Spinal cord (tissue), 9 donors: ENCODE measurements at regions not wholly inside any gene's neighbourhood (a gene's known extent, or its start where the extent isn't known, plus 50 kb on each side); places are given as distances from the start of the nearest gene placed in this dataset.

Source experiments
- DNase-seq, 6 donors: peaks; one replicate each; pipeline versions ENCODE4 v3.0.0 to v3.0.0-alpha.2; 2013 to 2015; ENCODE audit warnings: low spot score in 6 of 6, low read depth in 4 of 6
- H3K27ac ChIP-seq: one replicate; pipeline ENCODE4 v1.5.1; 2013; ENCODE audit warnings: low read depth, low read length, control low read depth
- H3K27me3 ChIP-seq: one replicate; pipeline ENCODE4 v1.6.1; 2013; ENCODE audit warnings: low read length; ENCODE audit not compliant: control insufficient read depth, insufficient read depth
- H3K36me3 ChIP-seq: one replicate; pipeline ENCODE4 v1.6.1; 2013; ENCODE audit warnings: low read length; ENCODE audit not compliant: control insufficient read depth, insufficient read depth
- H3K4me1 ChIP-seq: one replicate; pipeline ENCODE4 v1.6.1; 2013; ENCODE audit warnings: low read length; ENCODE audit not compliant: control insufficient read depth, insufficient read depth
- H3K4me3 ChIP-seq: one replicate; pipeline ENCODE4 v1.5.1; 2013; ENCODE audit warnings: low read depth, low read length, control low read depth
- H3K9me3 ChIP-seq: one replicate; pipeline ENCODE4 v1.6.1; 2013; ENCODE audit warnings: low read length; ENCODE audit not compliant: control insufficient read depth, insufficient read depth
- WGBS: methylation state at CpG from one replicate; pipeline ENCODE4 v1.1.5; 2013; ENCODE audit warnings: missing lambda C conversion rate; ENCODE audit not compliant: insufficient coverage; 5-methylcytosine and 5-hydroxymethylcytosine counted together
- donor health status: healthy.

DNA sequence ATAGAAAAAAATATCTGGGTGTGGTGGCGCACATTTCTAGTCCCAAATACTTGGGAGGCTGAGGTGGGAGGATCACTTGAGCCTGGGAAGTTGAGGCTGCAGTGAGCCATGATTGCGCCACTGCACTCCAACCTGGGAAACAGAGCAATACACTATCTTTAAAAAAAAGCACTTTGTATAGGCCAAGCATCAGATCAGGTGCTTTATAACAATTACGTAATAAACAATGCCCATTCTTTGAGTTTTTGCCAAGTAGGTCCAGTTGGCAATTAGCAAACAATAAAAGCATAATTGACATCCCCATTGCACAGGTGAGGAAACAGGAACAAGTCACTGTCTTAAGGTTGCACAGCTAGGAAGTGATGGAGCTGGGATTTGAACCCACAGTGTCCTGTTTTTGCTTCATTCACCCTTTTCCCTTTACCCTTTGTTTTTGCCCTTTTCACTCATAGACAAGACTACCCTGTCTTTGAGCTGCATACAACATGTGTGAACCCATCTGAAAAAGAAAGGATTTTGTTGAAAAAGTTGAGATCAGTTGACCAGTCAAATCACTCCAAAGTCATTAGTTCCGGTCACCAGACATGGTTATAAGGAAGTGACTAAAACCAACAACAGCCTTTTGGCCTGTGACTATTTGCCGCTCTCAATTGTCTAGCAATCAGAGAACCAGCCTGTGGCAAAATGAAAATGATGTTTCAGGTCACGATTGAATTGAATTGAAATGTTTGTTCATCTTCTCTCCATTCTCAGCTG lies 303.6 kb downstream of the TFAP2C start:
- Histone ChIP-seq H3K27me3 (peaks cover 32% of the 10 kb centered on the region), H3K36me3 (no peaks in the 10 kb centered on the region), H3K27ac (no peak overlapping the region), H3K4me3 (no peak overlapping the region), H3K4me1 (no peaks in the 10 kb centered on the region), H3K9me3 (no peaks in the 10 kb centered on the region)
- no peak for DNase-seq
- WGBS: no CpG with 5 or more reads among the region's 6 CpGs

GRCh38 chr20:56933331-56933698 lies 304.2 kb downstream of the TFAP2C start:
- Histone ChIP-seq H3K9me3 (no peaks in the 10 kb centered on the region), H3K36me3 (no peaks in the 10 kb centered on the region), H3K4me1 (no peaks in the 10 kb centered on the region), H3K4me3 (no peak overlapping the region), H3K27ac (no peak overlapping the region), H3K27me3 (peaks cover 27% of the 10 kb centered on the region)
- no peak for DNase-seq
- WGBS: no CpG with 5 or more reads among the region's 3 CpGs

GRCh38 chr20:56934888-56935287 lies 305.8 kb downstream of the TFAP2C start:
- H3K27me3 ChIP-seq: peaks cover 22% of the 10 kb centered on the region
- no peaks in the 10 kb centered on the region for H3K9me3 ChIP-seq
- no peaks in the 10 kb centered on the region for H3K4me1 ChIP-seq
- H3K4me3 ChIP-seq: no peak overlapping the region
- no peak overlapping the region for H3K27ac ChIP-seq
- no peaks in the 10 kb centered on the region for H3K36me3 ChIP-seq
- peak in 2 of 6 donors; percentile 28 to 44 for DNase-seq
- whole genome bisulfite sequencing: 46% methylated on average over 4 of the region's 6 CpGs

DNA sequence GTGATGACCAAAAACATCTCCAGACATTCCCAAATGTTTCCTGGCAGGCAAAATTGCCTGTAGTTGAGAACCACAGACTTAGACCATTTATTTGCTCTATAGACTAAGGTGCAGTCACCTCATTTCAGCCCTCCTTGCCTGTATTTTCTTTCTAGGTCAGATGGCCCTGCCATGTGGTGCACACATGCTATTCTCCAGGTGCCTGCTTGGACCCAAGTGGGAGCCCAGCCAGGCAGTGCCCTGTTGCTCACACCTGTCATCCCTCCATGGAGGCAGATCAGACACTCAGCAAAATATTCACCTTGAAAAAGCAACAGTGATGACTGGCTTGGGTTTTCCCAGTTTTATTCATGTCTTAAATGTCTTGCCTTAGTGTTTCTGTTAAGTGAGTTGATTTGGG lies 311.4 kb downstream of the TFAP2C start:
- H3K36me3 ChIP-seq: no peaks in the 10 kb centered on the region
- no peak overlapping the region for H3K4me3 ChIP-seq
- H3K27me3 ChIP-seq: peaks cover 21% of the 10 kb centered on the region
- H3K9me3 ChIP-seq: no peaks in the 10 kb centered on the region
- H3K27ac ChIP-seq: no peak overlapping the region
- DNase-seq: no peak
- H3K4me1 ChIP-seq: peaks cover 2% of the 10 kb centered on the region

DNA sequence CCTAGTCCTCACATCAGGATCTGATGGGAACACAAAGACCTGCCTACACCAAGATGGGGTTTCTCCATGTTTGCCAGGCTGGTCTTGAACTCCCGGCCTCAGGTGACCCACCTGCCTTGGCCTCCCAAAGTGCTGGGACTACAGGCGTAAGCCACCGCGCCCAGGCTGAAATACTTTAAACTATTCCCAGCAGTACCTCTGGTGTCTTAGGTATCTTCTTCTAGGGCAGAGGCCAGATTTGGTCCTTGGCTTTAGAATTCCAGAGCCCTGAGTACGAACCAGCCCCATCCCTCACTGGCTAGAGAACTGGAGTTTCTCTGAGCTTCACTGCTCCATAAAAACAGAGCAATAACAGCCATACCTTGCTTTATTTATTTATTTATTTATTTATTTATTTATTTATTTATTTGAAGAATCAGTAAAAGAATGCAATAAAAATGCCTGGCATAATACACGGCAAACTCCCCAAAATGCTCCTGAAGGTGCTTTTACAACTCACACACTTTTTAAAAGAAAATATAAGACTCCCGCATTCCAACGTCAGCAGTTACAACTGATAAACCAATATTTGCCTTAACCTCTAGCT lies 312.1 kb downstream of the TFAP2C start:
- Histone ChIP-seq H3K27me3 (peaks cover 23% of the 10 kb centered on the region), H3K9me3 (no peaks in the 10 kb centered on the region), H3K36me3 (no peaks in the 10 kb centered on the region), H3K4me3 (no peak overlapping the region), H3K27ac (no peak overlapping the region), H3K4me1 (peaks cover 2% of the 10 kb centered on the region)
- WGBS: 90% methylated on average over 5 of the region's 8 CpGs
- DNase-seq: no peak

DNA sequence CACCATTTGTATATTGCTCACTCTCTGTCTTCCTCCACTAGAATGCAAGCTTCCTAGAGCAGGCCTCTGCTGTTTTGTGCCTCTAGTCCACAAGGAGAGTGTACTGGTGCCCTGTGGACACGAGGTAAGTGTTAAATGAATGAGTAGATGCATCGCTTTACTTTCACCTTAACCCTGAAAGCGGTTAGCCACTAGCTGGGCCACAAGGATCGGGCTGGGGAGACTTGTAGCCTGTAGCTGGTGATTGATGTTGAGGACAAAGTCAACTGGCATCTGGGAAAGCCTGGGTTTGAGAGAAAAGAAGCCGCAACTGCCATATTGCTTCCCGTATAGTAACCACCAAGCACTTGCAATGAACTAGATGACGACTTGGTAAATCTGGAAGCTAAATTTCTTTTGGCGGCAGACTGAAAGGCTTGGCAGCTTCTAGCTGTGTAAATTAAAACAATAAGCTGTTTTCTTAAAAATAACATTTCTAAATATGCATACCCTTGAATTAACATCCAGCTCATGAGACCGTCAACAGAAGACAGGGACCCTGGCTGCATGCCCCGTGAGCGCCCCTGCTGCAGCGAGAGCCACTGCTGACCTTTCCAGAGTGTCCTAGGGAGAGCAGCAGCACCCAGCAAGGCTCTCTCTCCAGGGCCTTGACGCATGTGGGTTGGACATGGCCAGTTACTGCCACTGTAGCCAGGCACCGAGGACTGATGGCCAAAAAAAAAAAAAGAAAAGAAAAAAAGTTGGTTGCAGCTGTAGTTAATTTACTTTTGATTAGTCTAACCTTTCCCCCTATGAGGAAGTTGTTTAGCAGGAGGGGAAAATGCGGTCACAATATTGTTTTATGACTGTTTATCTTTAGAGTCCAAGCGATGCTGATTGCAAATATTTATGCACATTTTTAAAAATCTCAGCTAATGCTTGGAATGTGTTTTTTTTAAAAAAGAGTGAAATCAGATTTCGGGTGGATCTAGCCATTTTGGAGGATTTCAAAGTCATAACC lies 315.1 kb downstream of the TFAP2C start:
- Histone ChIP-seq H3K36me3 (no peaks in the 10 kb centered on the region), H3K27ac (no peak overlapping the region), H3K9me3 (no peaks in the 10 kb centered on the region), H3K27me3 (peaks cover 34% of the 10 kb centered on the region), H3K4me3 (no peak overlapping the region), H3K4me1 (peaks cover 2% of the 10 kb centered on the region)
- WGBS: 70% methylated on average over 6 of the region's 17 CpGs
- peak in 1 of 6 donors; percentile 85 for DNase-seq

- H3K4me1 ChIP-seq: peaks cover 2% of the 10 kb centered on the region
Measured at GRCh38 chr20:56945057-56945456, 316.0 kb downstream of the TFAP2C start.

GRCh38 chr20:56945901-56946300 lies 316.8 kb downstream of the TFAP2C start:
- WGBS: 90% methylated on average over 3 of the region's 5 CpGs
- H3K27ac ChIP-seq: no peak overlapping the region

More at GRCh38 chr20:56945057-56945456, 316.0 kb downstream of the TFAP2C start:
- DNase-seq: peak in 1 of 6 donors; percentile 34
- no peaks in the 10 kb centered on the region for H3K9me3 ChIP-seq
- no peaks in the 10 kb centered on the region for H3K36me3 ChIP-seq
- H3K27ac ChIP-seq: no peak overlapping the region
- H3K4me3 ChIP-seq: no peak overlapping the region
- H3K27me3 ChIP-seq: peaks cover 31% of the 10 kb centered on the region
- WGBS: 65% methylated on average over 4 of the region's 5 CpGs

DNA sequence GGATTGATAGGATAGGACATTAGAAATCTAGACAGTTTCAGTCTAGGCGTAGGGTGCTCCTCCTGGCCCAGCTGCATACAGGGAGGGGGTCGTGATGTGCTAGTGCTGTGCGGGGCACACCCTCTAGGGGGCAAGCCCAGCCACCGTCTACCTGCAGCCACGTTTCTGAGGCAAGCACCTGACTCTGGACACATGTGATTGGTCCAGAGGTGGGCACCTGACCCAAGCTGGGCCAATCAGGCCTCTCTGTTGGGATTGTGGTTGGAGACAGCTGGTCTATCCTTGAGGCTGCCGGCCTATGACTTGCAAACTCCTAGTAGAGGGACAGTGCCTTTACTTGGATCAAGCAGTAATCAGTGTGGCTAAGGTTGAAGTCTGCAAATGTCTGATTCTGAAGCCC lies 317.1 kb downstream of the BMP7 start:
- no peak overlapping the region for H3K4me3 ChIP-seq
- peaks cover 39% of the 10 kb centered on the region for H3K27me3 ChIP-seq
- no peak overlapping the region for H3K27ac ChIP-seq
- no peaks in the 10 kb centered on the region for H3K36me3 ChIP-seq
- H3K9me3 ChIP-seq: no peaks in the 10 kb centered on the region
- 81% methylated on average over 5 of the region's 6 CpGs for WGBS
- H3K4me1 ChIP-seq: peaks cover 1% of the 10 kb centered on the region
- no peak for DNase-seq

More at GRCh38 chr20:56945901-56946300, 316.8 kb downstream of the TFAP2C start:
- peaks cover 29% of the 10 kb centered on the region for H3K27me3 ChIP-seq
- no peak for DNase-seq
- H3K9me3 ChIP-seq: no peaks in the 10 kb centered on the region
- no peaks in the 10 kb centered on the region for H3K36me3 ChIP-seq
- H3K4me1 ChIP-seq: peaks cover 2% of the 10 kb centered on the region
- H3K4me3 ChIP-seq: no peak overlapping the region
